Astrocyte (in vitro differentiated cells and primary cell): ENCODE measurements at regions not wholly inside any gene's neighbourhood (a gene's known extent, or its start where the extent isn't known, plus 50 kb on each side); places are given as distances from the start of the nearest gene placed in this dataset.

Experiments
- DNase-seq: peaks from one replicate; pipeline ENCODE4 v3.0.0-alpha.2; 2010; ENCODE audit warnings: low read depth
- FAIRE-seq: peaks from 2 replicates; lab custom pipeline; 2011; peaks lifted over from hg19 to GRCh38; lab: Jason Lieb, UNC
- H2AFZ ChIP-seq: 2 replicates; pipeline ENCODE4 v1.6.0; 2012; ENCODE audit warnings: low read depth, low read length, inconsistent platforms
- H3K27ac ChIP-seq: 2 replicates; pipeline ENCODE4 v1.5.1; 2011; ENCODE audit warnings: low read depth, low read length, inconsistent platforms
- H3K27me3 ChIP-seq: 2 replicates; pipeline ENCODE4 v1.6.0; 2011; ENCODE audit warnings: low read length, inconsistent platforms; ENCODE audit not compliant: insufficient read depth
- H3K36me3 ChIP-seq: 2 replicates; pipeline ENCODE4 v1.5.1; 2011; ENCODE audit warnings: low read length, inconsistent platforms; ENCODE audit not compliant: insufficient read depth
- H3K4me1 ChIP-seq: 2 replicates; pipeline ENCODE4 v1.5.1; 2011; ENCODE audit warnings: low read length, inconsistent platforms; ENCODE audit not compliant: insufficient read depth
- H3K4me2 ChIP-seq: 2 replicates; pipeline ENCODE4 v1.6.0; 2012; ENCODE audit warnings: low read length, inconsistent platforms
- H3K4me3 ChIP-seq: 2 replicates; pipeline ENCODE4 v1.5.1; 2011; ENCODE audit warnings: low read depth, mild to moderate bottlenecking, low read length, inconsistent platforms; ENCODE audit not compliant: insufficient read depth
- H3K79me2 ChIP-seq: 2 replicates; pipeline ENCODE4 v1.6.0; 2012; ENCODE audit warnings: mild to moderate bottlenecking, low read length, inconsistent platforms; ENCODE audit not compliant: insufficient read depth
- H3K9ac ChIP-seq: 2 replicates; pipeline ENCODE4 v1.6.0; 2012; ENCODE audit warnings: mild to moderate bottlenecking, low read length, inconsistent platforms
- H3K9me3 ChIP-seq: 2 replicates; pipeline ENCODE4 v1.5.1; 2012; ENCODE audit warnings: low read depth, mild to moderate bottlenecking, low read length, inconsistent platforms; ENCODE audit not compliant: insufficient read depth
- H4K20me1 ChIP-seq: 2 replicates; pipeline ENCODE4 v1.6.0; 2012; ENCODE audit warnings: low read length, inconsistent platforms; ENCODE audit not compliant: insufficient read depth
- H3K27ac Mint-ChIP-seq: one replicate; pipeline ENCODE4 v1.8.0; 2021; ENCODE audit warnings: mild to moderate bottlenecking, mixed read lengths; ENCODE audit not compliant: unreplicated experiment
- H3K27me3 Mint-ChIP-seq: one replicate; pipeline ENCODE4 v1.8.0; 2021; ENCODE audit warnings: low read depth, mixed read lengths; ENCODE audit not compliant: unreplicated experiment
- H3K36me3 Mint-ChIP-seq: one replicate; pipeline ENCODE4 v1.8.0; 2021; ENCODE audit warnings: low read depth, mixed read lengths; ENCODE audit not compliant: unreplicated experiment
- H3K4me1 Mint-ChIP-seq: one replicate; pipeline ENCODE4 v1.8.0; 2021; ENCODE audit warnings: low read depth, mixed read lengths; ENCODE audit not compliant: unreplicated experiment
- H3K4me3 Mint-ChIP-seq: one replicate; pipeline ENCODE4 v1.8.0; 2021; ENCODE audit warnings: mild to moderate bottlenecking, moderate library complexity, mixed read lengths; ENCODE audit not compliant: unreplicated experiment
- H3K9me3 Mint-ChIP-seq: one replicate; pipeline ENCODE4 v1.8.0; 2021; ENCODE audit warnings: mild to moderate bottlenecking, mixed read lengths; ENCODE audit not compliant: unreplicated experiment
- CTCF ChIP-seq: IDR thresholded peaks from 2 replicates; pipeline ENCODE4 v1.5.1; 2011; ENCODE audit warnings: low read depth, mild to moderate bottlenecking, inconsistent platforms, low read length, moderate library complexity; ENCODE audit not compliant: insufficient read depth
- EZH2 ChIP-seq: IDR thresholded peaks from 2 replicates; pipeline ENCODE4 v1.6.1; 2012; ENCODE audit warnings: mild to moderate bottlenecking, low read length, inconsistent platforms; ENCODE audit not compliant: insufficient read depth

- Histone ChIP-seq H3K4me3 (no peak overlapping the region), H3K36me3 (no peaks in the 10 kb centered on the region), H3K79me2 (no peaks in the 10 kb centered on the region), H3K27me3 (no peaks in the 10 kb centered on the region), H3K27ac (no peak overlapping the region), H3K4me2 (no peak overlapping the region), H3K4me1 (no peaks in the 10 kb centered on the region), H3K9me3 (no peaks in the 10 kb centered on the region), H3K9ac (no peak overlapping the region), H2AFZ (no peak overlapping the region), H4K20me1 (no peaks in the 10 kb centered on the region)
- DNase-seq: no peak
- no peaks in the 10 kb centered on the region for H3K4me1 Mint-ChIP-seq
- H3K36me3 Mint-ChIP-seq: no peaks in the 10 kb centered on the region
- no peak overlapping the region for H3K4me3 Mint-ChIP-seq
- H3K27me3 Mint-ChIP-seq: no peaks in the 10 kb centered on the region
- FAIRE-seq: no peak
- no peak for TF ChIP-seq CTCF
- no peak for TF ChIP-seq EZH2
- H3K9me3 Mint-ChIP-seq: no peaks in the 10 kb centered on the region
- no peak overlapping the region for H3K27ac Mint-ChIP-seq
Observed at GRCh38 chr2:57862153-57862552, 184.5 kb upstream of the VRK2 start.

GRCh38 chr2:57862727-57863126, 183.9 kb upstream of the VRK2 start:
- H3K4me3 ChIP-seq: no peak overlapping the region
- Mint-ChIP-seq H3K9me3 (no peaks in the 10 kb centered on the region), H3K4me1 (no peaks in the 10 kb centered on the region), H3K27me3 (no peaks in the 10 kb centered on the region), H3K36me3 (no peaks in the 10 kb centered on the region), H3K4me3 (no peak overlapping the region), H3K27ac (no peak overlapping the region)
- H3K9me3 ChIP-seq: no peaks in the 10 kb centered on the region
- no peaks in the 10 kb centered on the region for H3K36me3 ChIP-seq
- H3K4me1 ChIP-seq: no peaks in the 10 kb centered on the region
- no peaks in the 10 kb centered on the region for H4K20me1 ChIP-seq
- H3K4me2 ChIP-seq: no peak overlapping the region
- H3K9ac ChIP-seq: no peak overlapping the region
- DNase-seq (no peak), FAIRE-seq (no peak)
- no peak overlapping the region for H2AFZ ChIP-seq
- H3K79me2 ChIP-seq: no peaks in the 10 kb centered on the region
- TF ChIP-seq CTCF (no peak), EZH2 (no peak)
- H3K27ac ChIP-seq: no peak overlapping the region
- H3K27me3 ChIP-seq: no peaks in the 10 kb centered on the region

- H3K4me1 ChIP-seq: no peaks in the 10 kb centered on the region
- no peaks in the 10 kb centered on the region for H3K79me2 ChIP-seq
- H3K4me2 ChIP-seq: no peak overlapping the region
- no peak overlapping the region for H3K9ac ChIP-seq
- H3K27me3 Mint-ChIP-seq: no peaks in the 10 kb centered on the region
- H3K9me3 Mint-ChIP-seq: no peaks in the 10 kb centered on the region
- FAIRE-seq: no peak
- H3K36me3 Mint-ChIP-seq: no peaks in the 10 kb centered on the region
- H3K27ac Mint-ChIP-seq: no peak overlapping the region
- H2AFZ ChIP-seq: no peak overlapping the region
- no peak for TF ChIP-seq CTCF
- no peak for TF ChIP-seq EZH2
- no peak overlapping the region for H3K27ac ChIP-seq
- no peaks in the 10 kb centered on the region for H3K36me3 ChIP-seq
- no peak for DNase-seq
- H3K4me1 Mint-ChIP-seq: no peaks in the 10 kb centered on the region
- H3K27me3 ChIP-seq: no peaks in the 10 kb centered on the region
- no peak overlapping the region for H3K4me3 ChIP-seq
- no peaks in the 10 kb centered on the region for H3K9me3 ChIP-seq
- H4K20me1 ChIP-seq: no peaks in the 10 kb centered on the region
- no peak overlapping the region for H3K4me3 Mint-ChIP-seq
Observed at GRCh38 chr2:57864926-57865325, 181.7 kb upstream of the VRK2 start.
